HT-29 (cell line): ENCODE measurements at regions not wholly inside any gene's neighbourhood (a gene's known extent, or its start where the extent isn't known, plus 50 kb on each side); places are given as distances from the start of the nearest gene placed in this dataset.

ENCODE experiments used
- DNase-seq: peaks from one replicate; pipeline ENCODE4 v3.0.0-alpha.2; 2015; ENCODE audit warnings: low spot score

- DNase-seq = no peak
Measured at GRCh38 chr6:132936646-132937045, 122.3 kb downstream of the RPS12 start.

GRCh38 chr6:132937466-132937906, 123.1 kb downstream of the RPS12 start:
- peak; percentile 79 for DNase-seq

GRCh38 chr6:132948889-132949288, 134.5 kb downstream of the RPS12 start:
- no peak for DNase-seq

- no peak for DNase-seq
Measured at GRCh38 chr6:132950566-132950965, 136.2 kb downstream of the RPS12 start.

GRCh38 chr6:132952031-132952867, 137.9 kb downstream of the RPS12 start:
- no peak for DNase-seq

GRCh38 chr6:132952986-132953385, 138.6 kb downstream of the RPS12 start:
- no peak for DNase-seq

- DNase-seq = no peak
Measured at GRCh38 chr6:132954222-132954621, 139.9 kb downstream of the RPS12 start.

- no peak for DNase-seq
Measured at GRCh38 chr6:132954936-132955335, 140.6 kb downstream of the RPS12 start.

GRCh38 chr6:132959639-132960326, 145.4 kb downstream of the RPS12 start:
- DNase-seq = no peak

- no peak for DNase-seq
Measured at GRCh38 chr6:132960720-132961119, 146.4 kb downstream of the RPS12 start.

- DNase-seq = no peak
Measured at GRCh38 chr6:132961122-132961521, 146.8 kb downstream of the RPS12 start.

GRCh38 chr6:132961610-132962009, 147.2 kb downstream of the RPS12 start:
- no peak for DNase-seq

- peak; percentile 87 for DNase-seq
Measured at GRCh38 chr6:132962936-132963868, 148.8 kb downstream of the RPS12 start.

- peak; percentile 74 for DNase-seq
Measured at GRCh38 chr6:132964101-132964867, 149.9 kb downstream of the RPS12 start.

GRCh38 chr6:132964868-132965382, 150.6 kb downstream of the RPS12 start:
- no peak for DNase-seq

- no peak for DNase-seq
Measured at GRCh38 chr6:132967871-132968270, 153.5 kb downstream of the RPS12 start.

- no peak for DNase-seq
Measured at GRCh38 chr6:132968419-132968950, 154.1 kb downstream of the RPS12 start.

GRCh38 chr6:132969196-132969595, 154.8 kb downstream of the RPS12 start:
- DNase-seq = no peak

- DNase-seq = no peak
Measured at GRCh38 chr6:132971676-132972075, 157.3 kb downstream of the RPS12 start.

GRCh38 chr6:132972254-132972653, 157.9 kb downstream of the RPS12 start:
- no peak for DNase-seq

- DNase-seq = no peak
Measured at GRCh38 chr6:132972971-132973370, 158.6 kb downstream of the RPS12 start.
